IMR-90 (cell line): ENCODE measurements at regions not wholly inside any gene's neighbourhood (a gene's known extent, or its start where the extent isn't known, plus 50 kb on each side); places are given as distances from the start of the nearest gene placed in this dataset.

Experiments
- ATAC-seq: fragments of 200-7000 bp; cut with Tn5 transposase; 2 replicates; pipeline ENCODE4 v1.9.1; 2020; ENCODE audit warnings: low read depth, mild to moderate bottlenecking, moderate library complexity
- BruUV-seq: library from RNA; stranded (reverse); fragments of 400-500 nt; replicated peaks from 2 replicates; lab custom pipeline; 2021; lab: Mats Ljungman, UMichigan
- CTCF ChIA-PET: fragments of 300-600 bp; formaldehyde crosslinking; extraction: SDS; loops from one replicate; lab custom pipeline; 2021; ENCODE audit warnings: antibody characterized with exemption; lab: Yijun Ruan, JAX
- POLR2A ChIA-PET: fragments of 300-600 bp; sonication (Branson Sonifier 250); formaldehyde crosslinking; loops from one replicate; lab custom pipeline; 2022; ENCODE audit warnings: antibody characterized with exemption; ENCODE audit not compliant: unreplicated experiment; lab: Charles Lee
- DNase-seq: peaks from one replicate; pipeline ENCODE4 v3.0.0; 2013
- H2AFZ ChIP-seq: replicated peaks from 2 replicates; pipeline ENCODE3; 2013; ENCODE audit warnings: low read length, mild to moderate bottlenecking; ENCODE audit not compliant: poor library complexity
- H2AK5ac ChIP-seq: 2 replicates; pipeline ENCODE4 v1.6.1; 2013; ENCODE audit warnings: low read depth, low read length, inconsistent platforms
- H2AK9ac ChIP-seq: replicated peaks from 2 replicates; pipeline ENCODE3; 2013; ENCODE audit warnings: mild to moderate bottlenecking, low read depth, low read length, moderate library complexity; ENCODE audit not compliant: poor library complexity
- H2BK120ac ChIP-seq: 2 replicates; pipeline ENCODE4 v1.6.1; 2013; ENCODE audit warnings: low read depth, low read length, inconsistent platforms
- H2BK15ac ChIP-seq: 3 replicates; pipeline ENCODE4 v1.6.1; 2013; ENCODE audit warnings: low read depth, low read length, inconsistent platforms
- H2BK20ac ChIP-seq: 2 replicates; pipeline ENCODE4 v1.6.1; 2013; ENCODE audit warnings: low read depth, mild to moderate bottlenecking, inconsistent platforms, low read length, moderate library complexity
- H2BK5ac ChIP-seq: 2 replicates; pipeline ENCODE4 v1.6.1; 2013; ENCODE audit warnings: mild to moderate bottlenecking, low read depth, low read length, inconsistent platforms; ENCODE audit not compliant: poor library complexity, severe bottlenecking
- H3K14ac ChIP-seq: replicated peaks from 2 replicates; pipeline ENCODE4 v1.6.1; 2013; ENCODE audit warnings: low read depth, low read length, inconsistent platforms
- H3K18ac ChIP-seq: 2 replicates; pipeline ENCODE4 v1.6.1; 2013; ENCODE audit warnings: low read depth, low read length, control low read depth
- H3K23ac ChIP-seq: 2 replicates; pipeline ENCODE4 v1.6.1; 2013; ENCODE audit warnings: low read depth, low read length, inconsistent platforms
- H3K27ac ChIP-seq: 2 replicates; pipeline ENCODE4 v1.5.1; 2013; ENCODE audit warnings: mild to moderate bottlenecking, control low read depth, low read length; ENCODE audit not compliant: insufficient read depth
- H3K27me3 ChIP-seq: 2 replicates; pipeline ENCODE4 v1.6.1; 2013; ENCODE audit warnings: low read length; ENCODE audit not compliant: control insufficient read depth, insufficient read depth
- H3K36me3 ChIP-seq: 2 replicates; pipeline ENCODE4 v1.6.1; 2013; ENCODE audit warnings: low read length, mixed read lengths; ENCODE audit not compliant: control insufficient read depth, insufficient read depth
- H3K4ac ChIP-seq: 2 replicates; pipeline ENCODE4 v1.6.1; 2013; ENCODE audit warnings: low read depth, low read length, inconsistent platforms
- H3K4me1 ChIP-seq: 2 replicates; pipeline ENCODE4 v1.6.1; 2013; ENCODE audit warnings: low read length, mixed read lengths; ENCODE audit not compliant: control insufficient read depth, insufficient read depth
- H3K4me2 ChIP-seq: 2 replicates; pipeline ENCODE4 v1.6.1; 2013; ENCODE audit warnings: low read depth, mild to moderate bottlenecking, control low read depth, low read length, moderate library complexity
- H3K4me3 ChIP-seq: 2 replicates; pipeline ENCODE4 v1.5.1; 2013; ENCODE audit warnings: low read depth, mild to moderate bottlenecking, control low read depth, low read length, moderate library complexity; ENCODE audit not compliant: insufficient read depth
- H3K56ac ChIP-seq: 2 replicates; pipeline ENCODE4 v1.6.1; 2013; ENCODE audit warnings: low read length, inconsistent platforms; ENCODE audit not compliant: insufficient read depth; ENCODE audit errors: extremely low read depth
- H3K79me1 ChIP-seq, 2 experiments: 2 replicates each; pipeline ENCODE4 v1.6.1; 2013; ENCODE audit warnings: low read length in 2 of 2, inconsistent platforms in 1 of 2, low read depth in 1 of 2
- H3K9ac ChIP-seq: 2 replicates; pipeline ENCODE4 v1.6.1; 2013; ENCODE audit warnings: low read depth, low read length, control low read depth
- H3K9me1 ChIP-seq: 2 replicates; pipeline ENCODE4 v1.6.1; 2013; ENCODE audit warnings: low read length, inconsistent platforms; ENCODE audit not compliant: insufficient read depth
- H3K9me3 ChIP-seq: 2 replicates; pipeline ENCODE4 v1.6.1; 2013; ENCODE audit warnings: low read length; ENCODE audit not compliant: control insufficient read depth, insufficient read depth
- H4K20me1 ChIP-seq: 2 replicates; pipeline ENCODE4 v1.6.1; 2013; ENCODE audit warnings: low read length, inconsistent platforms; ENCODE audit not compliant: insufficient read depth
- H4K5ac ChIP-seq: 2 replicates; pipeline ENCODE4 v1.6.1; 2013; ENCODE audit warnings: mild to moderate bottlenecking, low read depth, low read length, control low read depth
- H4K8ac ChIP-seq, 2 experiments: 2 replicates each; pipeline ENCODE4 v1.6.1; 2013; ENCODE audit warnings: low read depth in 2 of 2, low read length in 2 of 2, control low read depth in 1 of 2, inconsistent platforms in 1 of 2
- H4K91ac ChIP-seq: 2 replicates; pipeline ENCODE4 v1.6.1; 2013; ENCODE audit warnings: low read depth, low read length, inconsistent platforms; ENCODE audit not compliant: insufficient read depth
- CEBPB ChIP-seq: IDR thresholded peaks from 2 replicates; pipeline ENCODE4 v1.6.1; 2012; ENCODE audit warnings: low read depth, low read length, improper control_type of control experiment
- FOS ChIP-seq: fragments of 150-350 bp; IDR thresholded peaks from 2 replicates; pipeline ENCODE4 v1.6.1; 2016; ENCODE audit warnings: low read depth, low read length
- NFE2L2 ChIP-seq: fragments of 150-350 bp; IDR thresholded peaks from 2 replicates; pipeline ENCODE4 v1.6.1; 2016; ENCODE audit warnings: low read depth, mild to moderate bottlenecking, low read length
- POLR2A ChIP-seq: IDR thresholded peaks from 2 replicates; pipeline ENCODE4 v1.6.1; 2012; ENCODE audit warnings: mild to moderate bottlenecking, low read depth, low read length
- RFX5 ChIP-seq: IDR thresholded peaks from 2 replicates; pipeline ENCODE4 v1.8.0; 2012; ENCODE audit warnings: low read depth, mild to moderate bottlenecking, low read length, moderate library complexity
- dilution Hi-C: fragments of 300-500 bp; cut with HindIII; formaldehyde crosslinking; loops from one replicate; pipeline ENCODE4 v1.14.3; 2018; ENCODE audit warnings: low sequenced_read_pairs; ENCODE audit not compliant: unreplicated experiment
- in situ Hi-C: fragments of 300-500 bp; cut with MboI; formaldehyde crosslinking; loops from 3 replicates; pipeline ENCODE4 v1.14.3; 2019; ENCODE audit warnings: low sequenced_read_pairs, inconsistent platforms, mixed read lengths
- intact Hi-C: fragments of 100-400 bp; cut with micrococcal nuclease; formaldehyde crosslinking; loops from 2 replicates; pipeline ENCODE4 v1.10.0; 2022

- H2BK20ac ChIP-seq: no peak overlapping the region
- no peak overlapping the region for H4K91ac ChIP-seq
- H2BK5ac ChIP-seq: no peak overlapping the region
- dilution Hi-C loops: no loop called here
- H3K4ac ChIP-seq: no peak overlapping the region
- H3K56ac ChIP-seq: no peak overlapping the region
- no peak overlapping the region for H3K14ac ChIP-seq
- no peak overlapping the region for H3K4me2 ChIP-seq
- no peak overlapping the region for H3K23ac ChIP-seq
- H3K4me1 ChIP-seq: no peaks in the 10 kb centered on the region
- H4K20me1 ChIP-seq: no peaks in the 10 kb centered on the region
- CTCF ChIA-PET: no interaction called here
- no peaks in the 10 kb centered on the region for H3K36me3 ChIP-seq
- H3K4me3 ChIP-seq: no peak overlapping the region
- no peak overlapping the region for H2AFZ ChIP-seq
- POLR2A ChIA-PET: no interaction called here
- no peak overlapping the region for H2BK120ac ChIP-seq
- no TSS peak for BruUV-seq
- H2AK9ac ChIP-seq: no peak overlapping the region
- intact Hi-C loops: no loop called here
- no peak overlapping the region for H3K18ac ChIP-seq
- H2AK5ac ChIP-seq: no peak overlapping the region
- no peak overlapping the region for H2BK15ac ChIP-seq
- in situ Hi-C loops: no loop called here
- no peak overlapping the region for H3K9ac ChIP-seq
- no peaks in the 10 kb centered on the region for H3K9me1 ChIP-seq
- TF ChIP-seq FOS (no peak), POLR2A (no peak), RFX5 (no peak), CEBPB (peak; percentile 44; the same call in 1 of the 2 replicates), NFE2L2 (no peak)
- H4K8ac ChIP-seq: no peak overlapping the region
- peak; percentile 46; the same call in 1 of the 2 replicates for ATAC-seq
- no peaks in the 10 kb centered on the region for H3K27me3 ChIP-seq
- no peak overlapping the region for H4K5ac ChIP-seq
- no peaks in the 10 kb centered on the region for H3K79me1 ChIP-seq
- peak; percentile 51 for DNase-seq
- no peak overlapping the region for H3K27ac ChIP-seq
- peaks cover 2% of the 10 kb centered on the region; the same call in 1 of the 2 replicates for H3K9me3 ChIP-seq
Measured at GRCh38 chr2:67660871-67661270, 263.7 kb downstream of the ETAA1 start.
